HG03045 (cell line): ENCODE measurements at regions not wholly inside any gene's neighbourhood (a gene's known extent, or its start where the extent isn't known, plus 50 kb on each side); places are given as distances from the start of the nearest gene placed in this dataset.

Experiments used
- ATAC-seq: cut with Tn5 transposase; IDR thresholded peaks from one replicate; pipeline ENCODE4 v1.9.1; 2021; ENCODE audit warnings: mild to moderate bottlenecking, moderate library complexity; ENCODE audit not compliant: unreplicated experiment

DNA sequence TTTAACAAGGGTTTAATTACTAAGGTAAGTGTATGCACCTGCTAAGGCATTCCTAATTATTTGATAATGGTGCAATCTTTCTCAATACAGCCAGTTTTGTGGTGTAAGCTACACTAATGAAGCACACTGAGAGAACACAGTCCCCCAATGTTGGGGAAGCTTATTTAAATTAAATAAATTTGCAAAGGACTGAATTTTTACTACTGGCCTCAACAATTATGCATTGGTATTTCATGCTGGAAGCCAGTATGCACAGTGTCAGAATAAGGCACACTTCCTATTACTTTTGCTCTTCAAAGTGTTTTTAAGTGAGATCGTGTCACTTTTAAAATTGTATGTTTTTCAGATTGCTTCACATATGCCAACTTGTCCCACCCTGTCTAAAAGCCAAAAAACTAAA lies 103.2 kb upstream of the ZNF521 start:
- ATAC-seq: no peak

DNA sequence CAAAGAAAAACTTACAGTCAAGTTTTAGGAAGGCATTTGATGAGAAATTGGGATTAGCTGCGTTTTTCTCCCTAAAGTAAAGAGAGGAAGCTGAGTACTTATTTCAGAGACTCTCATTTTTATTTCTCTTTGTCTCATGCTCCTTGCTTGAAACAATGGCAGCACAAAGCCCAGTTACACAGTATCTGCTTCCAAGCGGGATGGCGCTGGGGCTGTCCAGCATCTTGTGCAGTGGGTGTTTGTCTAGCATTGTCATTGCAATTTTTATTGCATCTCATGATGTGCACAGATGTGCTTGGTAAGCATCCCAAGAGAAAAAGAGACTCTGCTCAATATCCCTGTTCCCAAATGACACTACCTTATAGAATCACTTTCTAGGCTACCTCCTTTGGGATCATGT lies 102.8 kb upstream of the ZNF521 start:
- ATAC-seq: no peak

DNA sequence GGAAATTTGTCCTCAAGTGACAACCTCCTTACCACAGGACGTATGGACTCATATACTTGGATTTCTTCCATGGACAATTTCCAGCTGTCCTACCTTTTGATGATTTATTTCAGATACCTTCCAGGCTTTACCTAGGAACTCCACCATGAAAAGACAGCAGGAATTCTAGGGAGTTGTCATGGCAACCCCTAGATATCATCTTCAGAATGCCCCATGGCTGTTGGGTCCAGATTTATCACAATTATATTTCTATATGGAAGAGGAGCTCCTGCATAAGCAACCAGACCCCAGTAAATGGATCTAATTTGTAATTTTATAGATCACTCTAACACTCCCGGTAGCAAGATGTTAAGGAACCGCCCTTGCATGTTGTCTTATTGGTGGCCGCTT lies 102.3 kb upstream of the ZNF521 start:
- ATAC-seq: no peak

DNA sequence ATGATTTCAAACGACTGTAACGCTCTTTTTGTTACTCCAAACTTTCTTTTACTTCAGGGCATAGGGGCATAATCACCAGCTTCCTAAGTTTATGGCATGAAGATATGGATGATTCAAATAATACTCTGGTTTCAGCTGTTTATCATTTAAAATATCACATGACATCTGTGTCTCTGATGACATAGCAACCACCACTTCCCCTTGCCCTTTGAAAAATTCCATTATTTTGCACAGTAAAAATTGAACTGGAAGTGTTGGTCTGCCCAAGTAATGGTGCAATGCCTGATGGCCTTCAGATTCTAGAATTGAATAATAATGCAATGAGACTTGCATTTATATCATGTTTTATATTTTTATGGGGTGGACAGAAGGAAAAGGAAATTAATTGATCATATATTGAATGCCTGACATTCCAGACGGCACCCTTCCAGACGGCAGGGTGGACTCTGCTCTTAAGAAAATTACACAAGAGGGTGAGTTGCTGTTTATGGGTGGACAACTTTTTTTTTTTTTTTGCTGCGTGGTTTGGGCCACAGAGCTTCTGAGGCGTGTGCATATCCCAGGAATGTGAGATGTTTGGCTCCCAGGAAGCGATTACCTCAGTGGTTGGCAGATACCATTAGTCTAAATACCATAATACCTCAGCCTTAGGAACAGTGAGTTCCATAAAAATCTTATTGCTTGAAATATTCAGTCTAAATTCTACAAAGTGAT lies 101.7 kb upstream of the ZNF521 start:
- ATAC-seq: no peak

DNA sequence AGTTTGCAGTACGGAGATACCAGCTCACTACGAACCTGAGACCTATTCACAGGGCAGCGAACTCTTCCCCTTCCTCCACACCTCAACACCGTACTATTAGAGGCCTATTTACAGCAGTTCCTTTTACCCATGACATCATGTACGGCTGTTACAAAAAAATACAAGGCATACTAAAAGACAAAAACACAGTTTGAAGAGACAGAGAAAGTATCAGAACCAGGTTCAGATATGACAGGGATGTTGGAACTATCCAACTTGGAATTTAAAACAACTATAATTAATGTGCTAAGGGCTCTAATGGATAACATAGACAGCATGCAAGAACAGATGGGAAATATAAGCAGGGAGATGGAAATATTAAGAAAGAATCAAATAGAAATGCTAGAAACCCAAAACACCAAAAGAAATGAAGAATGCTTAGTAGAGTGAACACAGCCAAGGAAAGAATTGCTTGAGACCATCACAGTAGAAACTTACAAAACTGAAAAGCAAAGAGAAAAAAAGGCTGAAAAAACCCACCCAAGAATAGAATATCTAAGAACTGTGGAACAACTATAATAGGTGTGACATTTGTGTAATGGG lies 99.2 kb upstream of the ZNF521 start:
- ATAC-seq: no peak

DNA sequence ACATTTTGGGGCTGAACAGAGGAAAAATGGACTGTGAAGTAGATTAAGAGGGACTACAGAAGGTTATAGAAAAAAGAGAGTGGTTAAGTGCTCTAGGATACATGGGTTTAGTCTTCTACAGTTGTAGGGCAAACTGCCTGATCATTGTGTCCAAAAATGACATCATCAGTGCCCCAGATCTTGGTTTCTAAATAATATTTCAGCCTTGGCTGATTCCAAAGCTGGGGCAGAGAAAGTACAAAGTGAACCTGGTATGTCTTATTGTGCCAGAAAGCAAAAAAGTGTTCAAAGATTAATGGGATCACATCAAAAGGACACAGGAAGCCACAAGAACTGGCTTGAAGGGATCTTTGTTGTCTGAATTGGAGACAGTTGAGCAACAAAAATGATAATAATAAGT lies 97.1 kb upstream of the ZNF521 start:
- ATAC-seq: no peak

DNA sequence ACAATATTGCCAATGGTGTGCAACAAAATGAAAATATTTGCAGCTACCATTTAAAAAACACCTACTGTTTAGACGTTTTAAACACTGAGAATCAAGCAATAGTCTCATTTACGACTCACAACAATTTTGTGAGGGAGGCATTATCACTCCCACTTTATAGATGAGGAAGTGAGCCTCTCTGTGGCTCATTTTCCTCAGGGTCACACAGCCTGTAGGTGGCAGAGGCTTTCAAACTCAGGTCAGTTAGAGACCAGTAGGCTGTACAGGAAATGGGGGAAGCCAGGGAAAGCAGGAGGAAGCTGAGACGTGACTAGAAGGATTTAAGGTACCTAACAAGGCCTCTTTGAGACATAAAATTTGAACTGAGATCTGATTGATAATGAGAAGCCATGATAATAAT lies 95.0 kb upstream of the ZNF521 start:
- ATAC-seq: no peak

DNA sequence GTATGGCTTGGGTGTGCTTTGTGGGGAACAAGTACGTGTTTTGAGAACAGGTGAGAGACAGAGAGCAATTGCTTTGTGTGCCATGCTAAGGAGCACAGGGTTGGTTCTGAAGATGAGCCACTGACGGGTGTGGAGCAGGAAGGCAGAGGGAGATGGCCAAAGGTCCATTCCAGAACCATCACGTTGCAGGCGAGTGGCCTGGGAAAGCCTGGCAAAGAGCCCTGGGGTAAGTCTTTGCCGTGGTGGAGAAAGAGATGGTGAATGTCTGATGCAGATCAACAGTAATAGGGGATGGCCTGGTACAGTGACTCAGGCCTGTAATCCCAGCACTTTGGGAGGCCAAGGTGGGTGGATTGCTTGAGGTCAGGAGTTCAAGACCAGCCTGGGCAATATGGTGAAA lies 93.5 kb upstream of the ZNF521 start:
- ATAC-seq: no peak

DNA sequence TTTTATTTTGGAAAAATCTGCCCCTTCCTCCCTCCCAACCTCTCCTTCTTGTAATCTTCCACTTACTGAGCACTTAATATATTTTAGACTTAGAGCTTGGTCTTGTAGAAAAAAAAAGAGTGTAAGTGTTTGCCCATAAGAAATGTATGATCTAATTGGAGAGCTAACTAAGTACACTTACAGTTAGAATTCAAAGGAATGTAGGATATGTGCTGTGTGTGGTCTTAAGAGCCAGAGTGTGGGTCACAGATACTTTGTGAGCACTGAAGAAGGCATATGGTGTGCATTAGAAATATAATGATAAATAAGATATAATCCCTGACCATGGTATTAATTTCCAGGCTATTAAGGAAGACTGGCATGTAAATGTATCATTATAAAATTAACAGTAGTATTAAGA lies 91.8 kb upstream of the ZNF521 start:
- ATAC-seq: no peak

DNA sequence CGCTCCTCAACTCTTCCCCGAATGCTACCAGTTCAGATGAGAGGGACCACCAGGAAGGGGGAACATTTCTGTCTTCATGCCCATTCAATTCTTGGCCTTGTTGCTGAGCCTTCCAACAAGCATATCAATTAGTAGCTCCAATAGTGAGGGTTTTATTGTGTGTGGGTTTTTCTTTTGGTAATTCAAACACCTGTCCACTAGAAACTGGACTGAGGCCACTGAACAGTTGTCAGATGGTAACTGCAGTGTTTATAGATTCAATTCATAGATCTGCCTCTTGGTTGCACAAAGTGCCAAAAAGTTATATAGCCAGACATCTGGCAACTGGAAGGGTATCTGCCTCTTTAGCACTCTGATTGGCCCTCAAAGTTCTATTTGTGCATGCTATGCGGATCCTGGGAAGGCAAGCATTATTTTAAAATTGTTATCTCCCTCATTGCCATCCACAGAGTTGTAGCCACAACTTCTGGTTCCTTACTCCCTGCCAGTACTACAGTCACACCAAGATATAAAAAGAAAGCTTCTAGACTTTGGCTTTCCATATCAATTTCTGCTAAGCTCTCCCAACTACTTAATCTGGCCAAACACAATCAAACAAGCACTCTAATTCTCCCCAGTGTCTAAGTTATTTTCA lies 83.3 kb upstream of the ZNF521 start:
- no peak for ATAC-seq

DNA sequence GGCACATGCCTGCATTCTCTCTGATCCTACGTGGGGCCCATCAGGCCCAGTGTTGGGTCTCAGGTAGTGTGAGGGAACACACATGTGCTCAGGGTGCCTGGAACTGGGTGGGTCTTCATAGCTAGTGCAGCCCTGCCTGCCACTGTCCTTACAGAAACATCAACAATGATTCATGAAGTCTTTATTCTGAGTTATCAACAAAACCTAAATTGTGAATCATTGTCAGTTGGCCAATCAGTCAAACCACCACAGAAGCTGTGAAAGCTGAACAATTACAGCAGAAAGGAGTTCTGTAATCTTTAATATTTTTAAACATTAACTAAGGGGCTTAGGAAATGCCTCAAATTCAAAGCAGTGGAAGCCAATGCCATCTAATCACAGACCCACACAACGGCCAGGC lies 82.8 kb upstream of the ZNF521 start:
- no peak for ATAC-seq

DNA sequence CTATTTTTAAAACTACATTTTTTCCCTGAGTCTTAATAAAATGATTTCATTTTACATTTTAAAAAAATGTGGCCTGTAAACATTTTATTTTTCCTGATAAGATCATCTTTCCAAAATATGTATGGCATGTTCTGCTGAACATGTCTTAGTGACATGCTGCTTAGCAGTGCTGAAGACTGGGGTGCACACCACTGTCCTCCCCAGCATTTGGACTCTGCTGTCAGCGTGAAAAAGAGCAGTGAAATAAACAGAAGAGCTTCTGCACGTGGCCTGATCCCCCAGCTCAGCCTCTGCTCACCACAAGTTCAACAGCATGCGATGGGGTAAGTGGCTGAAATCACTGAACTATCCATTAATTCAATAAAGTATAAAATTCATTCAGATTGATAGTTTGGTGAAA lies 81.6 kb upstream of the ZNF521 start:
- no peak for ATAC-seq

DNA sequence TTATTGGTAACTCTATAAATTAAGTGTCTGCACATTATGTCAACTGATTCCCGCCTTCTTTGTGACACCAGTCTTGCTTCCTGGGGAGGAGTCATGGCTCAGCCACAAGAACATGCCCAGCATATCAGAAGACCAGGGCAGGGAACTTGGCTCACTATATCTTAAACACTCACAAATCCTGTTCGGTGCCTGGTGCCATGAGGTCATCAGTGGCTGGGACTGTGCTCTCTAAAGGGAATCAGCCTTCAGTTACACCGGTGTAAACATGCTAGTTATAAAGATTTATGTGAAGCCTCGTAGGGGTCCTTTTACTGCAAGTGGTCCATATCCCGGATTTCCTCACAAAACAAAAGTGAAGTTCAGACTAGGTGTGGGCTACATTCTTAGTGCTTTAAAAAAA lies 73.1 kb upstream of the ZNF521 start:
- no peak for ATAC-seq

DNA sequence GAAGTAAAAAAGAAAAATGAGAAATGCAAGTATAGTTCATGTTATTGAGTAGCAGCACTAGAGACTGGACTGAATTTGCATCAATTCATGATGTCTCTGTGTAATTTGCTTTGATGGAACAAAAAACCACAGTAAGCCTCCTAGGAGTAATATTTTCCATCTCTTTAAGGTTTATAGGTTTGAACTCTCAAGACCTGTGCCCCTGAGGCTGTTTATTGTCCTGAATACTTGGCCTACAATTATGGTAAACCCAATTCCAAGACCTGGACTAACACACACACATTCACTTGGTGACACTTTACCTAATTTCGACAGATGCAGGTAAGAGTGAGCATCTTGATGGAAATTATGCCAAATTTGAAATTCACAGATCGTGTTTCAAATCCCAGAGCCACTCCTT lies 71.8 kb upstream of the ZNF521 start:
- no peak for ATAC-seq

DNA sequence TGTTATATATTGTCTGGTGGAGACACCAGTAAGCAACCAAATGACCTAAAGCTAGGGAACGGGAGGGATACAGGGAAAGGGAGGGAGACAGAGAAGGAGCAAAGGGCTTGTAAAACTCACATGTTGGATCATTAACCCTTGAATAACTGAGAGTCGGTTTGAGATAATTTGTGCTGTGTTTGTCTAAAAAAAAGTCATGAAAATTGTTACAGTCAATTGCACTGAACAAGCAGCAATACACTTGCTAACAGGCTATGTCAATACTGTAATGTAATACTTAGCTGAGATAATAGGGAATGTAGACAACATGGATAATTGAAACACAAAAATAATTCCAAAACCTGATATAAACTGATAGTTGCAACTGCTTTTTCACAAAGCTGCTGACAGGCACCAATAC lies 71.3 kb upstream of the ZNF521 start:
- no peak for ATAC-seq

DNA sequence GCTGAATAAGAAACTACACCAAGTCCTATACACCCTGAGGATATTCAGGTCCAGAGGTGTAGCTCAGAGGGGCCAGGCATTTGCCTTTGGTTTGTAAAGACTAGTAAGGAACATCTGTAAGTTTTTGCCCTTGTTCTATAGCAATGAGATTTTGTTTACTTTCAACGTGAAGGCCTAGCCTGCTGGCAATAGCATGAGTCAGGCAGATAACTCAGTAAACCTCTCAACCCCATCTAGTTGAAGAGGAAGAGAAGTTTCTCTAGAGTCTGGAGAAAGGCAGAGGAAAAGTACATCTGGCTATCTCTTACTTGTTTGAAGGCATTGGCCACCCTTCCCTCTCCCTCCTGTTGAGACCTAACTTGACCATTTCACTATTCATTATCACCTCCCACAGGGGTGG lies 70.3 kb upstream of the ZNF521 start:
- ATAC-seq: no peak

DNA sequence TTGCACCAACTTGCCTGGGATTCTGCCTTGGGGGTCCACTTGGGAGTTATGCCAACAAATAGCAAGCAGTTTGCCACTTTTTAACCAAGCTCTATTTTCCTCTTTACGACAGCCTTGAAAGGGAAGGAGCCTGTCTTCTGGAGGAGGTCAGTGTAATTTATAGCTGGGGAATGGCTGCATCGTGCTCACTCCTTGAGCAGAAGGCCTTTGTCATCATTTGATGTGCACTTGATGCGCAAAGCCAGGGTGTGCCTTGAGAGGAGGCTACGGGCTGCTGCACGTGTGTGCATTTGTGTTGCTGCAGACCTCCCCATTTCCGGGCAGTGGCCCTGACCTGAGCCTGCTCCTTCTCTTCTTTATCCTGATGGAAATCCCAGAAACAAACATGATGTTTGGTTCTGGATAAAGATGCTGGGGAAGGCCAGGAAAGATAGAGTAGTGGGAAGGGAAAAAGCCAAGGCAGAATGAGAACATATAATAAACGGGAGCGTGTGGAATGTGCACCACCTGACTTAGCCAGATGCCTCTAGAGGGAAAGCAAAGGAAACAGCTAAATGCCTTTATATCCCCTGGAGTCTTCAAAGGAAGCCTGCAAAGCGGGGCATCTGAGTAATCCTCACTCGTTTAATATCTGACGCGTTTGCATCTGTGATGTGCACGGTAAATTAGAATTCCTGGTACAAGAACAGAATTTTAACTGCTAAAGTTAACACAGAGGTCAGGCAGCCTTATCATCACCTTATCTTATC lies 68.3 kb upstream of the ZNF521 start:
- no peak for ATAC-seq

DNA sequence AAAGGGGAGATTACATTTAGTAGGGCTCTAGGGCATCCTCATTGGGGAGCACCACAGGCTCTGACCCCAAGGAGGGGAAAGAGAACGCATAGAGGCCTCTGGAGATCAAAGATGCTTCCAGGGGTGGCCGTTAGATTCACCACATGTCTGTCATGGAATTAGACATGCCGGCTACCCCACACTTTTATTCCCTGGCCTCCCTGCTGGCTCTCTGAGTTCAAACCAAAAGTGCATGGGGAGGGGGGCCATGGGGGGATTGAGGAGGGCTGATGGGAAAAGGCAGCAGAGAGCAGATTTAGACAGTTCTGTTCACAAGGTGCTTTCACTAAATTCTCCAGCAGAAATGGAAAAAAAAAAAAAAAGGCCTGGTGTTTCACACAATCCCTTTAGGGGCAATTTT lies 64.4 kb upstream of the ZNF521 start:
- no peak for ATAC-seq

DNA sequence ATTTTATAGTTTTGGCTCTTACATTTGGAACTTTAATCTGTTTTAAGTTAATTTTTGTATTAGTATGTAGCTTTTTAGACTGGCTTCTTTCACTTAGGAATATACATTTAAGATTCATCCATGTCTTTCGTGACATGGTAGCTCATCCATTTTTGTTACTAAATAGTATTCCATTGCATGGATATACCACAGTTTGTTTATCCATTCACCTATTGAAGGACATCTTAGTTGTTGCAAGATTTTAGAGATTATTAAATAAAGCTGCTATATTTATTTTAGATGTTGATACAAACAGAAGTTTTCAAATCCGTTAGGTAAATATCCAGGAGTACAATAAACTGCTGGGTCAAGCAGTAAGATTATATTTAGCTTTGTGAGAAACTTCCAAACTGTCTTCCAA lies 58.0 kb upstream of the ZNF521 start:
- no peak for ATAC-seq

DNA sequence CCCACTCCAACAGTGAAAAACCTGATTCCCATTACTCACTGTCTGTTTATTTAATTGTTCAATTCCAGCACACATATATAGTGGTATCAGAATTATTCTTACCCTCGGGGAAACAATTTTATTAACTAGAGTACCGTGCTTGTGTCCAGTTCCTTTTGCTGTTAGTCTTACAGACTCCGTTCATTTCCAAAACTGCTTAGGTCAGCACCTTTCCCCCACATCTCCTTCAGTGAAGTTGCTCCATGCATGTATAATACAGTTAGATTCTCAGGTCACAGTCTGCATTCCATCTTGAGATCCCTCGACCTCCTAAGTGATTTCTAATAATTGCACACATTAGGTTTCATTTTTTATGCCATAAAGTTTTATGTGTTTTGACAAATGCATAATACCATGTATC lies 56.3 kb upstream of the ZNF521 start:
- ATAC-seq: no peak
